GM12878 (cell line): ENCODE measurements at regions not wholly inside any gene's neighbourhood (a gene's known extent, or its start where the extent isn't known, plus 50 kb on each side); places are given as distances from the start of the nearest gene placed in this dataset.

Experiments used
- ATAC-seq: fragments of 200-7000 bp; cut with Tn5 transposase; 3 replicates; pipeline ENCODE4 v1.9.1; 2020; ENCODE audit warnings: mild to moderate bottlenecking, moderate library complexity
- BruUV-seq: library from RNA; stranded (reverse); fragments of 400-500 nt; replicated peaks from 2 replicates; lab custom pipeline; 2021; lab: Mats Ljungman, UMichigan
- CTCF ChIA-PET: fragments of 300-600 bp; sonication (Branson Sonifier 250); formaldehyde crosslinking; extraction: SDS; loops from one replicate; lab custom pipeline; 2021; ENCODE audit warnings: inconsistent platforms; lab: Yijun Ruan, JAX
- POLR2A ChIA-PET: fragments of 350-600 bp; formaldehyde crosslinking; extraction: SDS; loops from one replicate; lab custom pipeline; 2021; ENCODE audit warnings: inconsistent platforms; lab: Charles Lee
- RAD21 ChIA-PET: fragments of 300-600 bp; sonication (Branson Sonifier 250); formaldehyde crosslinking; loops from one replicate; lab custom pipeline; 2023; ENCODE audit warnings: antibody characterized with exemption; ENCODE audit not compliant: unreplicated experiment; lab: Charles Lee
- SMC1A ChIA-PET: fragments of 300-600 bp; sonication (Branson Sonifier 250); formaldehyde crosslinking; loops from one replicate; lab custom pipeline; 2023; ENCODE audit not compliant: unreplicated experiment, uncharacterized antibody; lab: Charles Lee
- DNase-seq: peaks from one replicate; pipeline ENCODE4 v3.0.0-alpha.2; 2011; ENCODE audit warnings: low read depth, low spot score
- FAIRE-seq: peaks from 3 replicates; lab custom pipeline; 2011; peaks lifted over from hg19 to GRCh38; lab: Jason Lieb, UNC
- H2AFZ ChIP-seq: 2 replicates; pipeline ENCODE4 v1.6.0; 2011; ENCODE audit warnings: low read depth, low read length, control low read depth; ENCODE audit not compliant: control insufficient read depth
- H3K27ac ChIP-seq: 2 replicates; pipeline ENCODE4 v1.5.1; 2011; ENCODE audit warnings: control low read depth; ENCODE audit not compliant: control insufficient read depth, insufficient read depth
- H3K27me3 ChIP-seq, 2 experiments: replicated peaks in 1 of 2; 2 replicates each; pipeline versions ENCODE4 v1.6.0 to v1.6.1; 2011; ENCODE audit warnings: low read length in 1 of 2; ENCODE audit not compliant: control insufficient read depth in 2 of 2, insufficient read depth in 2 of 2
- H3K36me3 ChIP-seq, 2 experiments: 2 replicates each; pipeline ENCODE4 v1.5.1; 2011; ENCODE audit warnings: low read length in 1 of 2; ENCODE audit not compliant: control insufficient read depth in 2 of 2, insufficient read depth in 2 of 2
- H3K4me1 ChIP-seq: 2 replicates; pipeline ENCODE4 v1.6.1; 2011; ENCODE audit warnings: mild to moderate bottlenecking, low read length, moderate library complexity, mixed read lengths; ENCODE audit not compliant: control insufficient read depth, insufficient read depth
- H3K4me2 ChIP-seq: 2 replicates; pipeline ENCODE4 v1.6.0; 2011; ENCODE audit warnings: control low read depth; ENCODE audit not compliant: control insufficient read depth, insufficient read depth
- H3K4me3 ChIP-seq: fragments of 200-600 bp; sonication (generic); 2 replicates; pipeline ENCODE4 v1.5.1; 2016
- H3K79me2 ChIP-seq: 2 replicates; pipeline ENCODE4 v1.6.0; 2011; ENCODE audit warnings: low read length; ENCODE audit not compliant: control insufficient read depth, insufficient read depth
- H3K9ac ChIP-seq: 2 replicates; pipeline ENCODE4 v1.8.0; 2011; ENCODE audit warnings: low read length, control low read depth, mixed read lengths; ENCODE audit not compliant: control insufficient read depth, insufficient read depth
- H3K9me3 ChIP-seq: replicated peaks from 3 replicates; pipeline ENCODE4 v1.5.1; 2011; ENCODE audit warnings: mild to moderate bottlenecking, low read length; ENCODE audit not compliant: control insufficient read depth, insufficient read depth
- H4K20me1 ChIP-seq: 2 replicates; pipeline ENCODE4 v1.6.0; 2011; ENCODE audit not compliant: control insufficient read depth, insufficient read depth
- BCL11A ChIP-seq: IDR thresholded peaks from 2 replicates; pipeline ENCODE4 v1.6.1; 2011; ENCODE audit warnings: low read depth, low read length
- EED ChIP-seq: sonication (generic); IDR thresholded peaks from 2 replicates; pipeline ENCODE4 v1.6.1; 2016; ENCODE audit warnings: antibody characterized with exemption, low read depth
- GABPA ChIP-seq: IDR thresholded peaks from 2 replicates; pipeline ENCODE4 v1.6.1; 2014; ENCODE audit warnings: antibody characterized with exemption, low read depth, mild to moderate bottlenecking, inconsistent platforms
- HCFC1 ChIP-seq: fragments of 150-350 bp; IDR thresholded peaks from 2 replicates; pipeline ENCODE4 v1.6.1; 2014; ENCODE audit warnings: low read length
- HDGF ChIP-seq: fragments of 450-650 bp; IDR thresholded peaks from 2 replicates; pipeline ENCODE4 v1.6.1; 2016; ENCODE audit warnings: antibody characterized with exemption
- KAT2A ChIP-seq: conservative IDR thresholded peaks from 2 replicates; pipeline ENCODE4 v1.6.1; 2011; ENCODE audit warnings: low read depth, low read length; ENCODE audit not compliant: control insufficient read depth
- MTA3 ChIP-seq: IDR thresholded peaks from 2 replicates; pipeline ENCODE4 v1.6.1; 2012; ENCODE audit warnings: low read length, inconsistent platforms, borderline replicate concordance
- POU2F2 ChIP-seq: IDR thresholded peaks from 3 replicates; pipeline ENCODE4 v1.6.1; 2011; ENCODE audit warnings: low read depth, mild to moderate bottlenecking, low read length, borderline replicate concordance
- SIN3A ChIP-seq: IDR thresholded peaks from 2 replicates; pipeline ENCODE4 v1.6.1; 2012; ENCODE audit warnings: low read depth, low read length, improper control_type of control experiment
- SMARCA5 ChIP-seq: fragments of 450-650 bp; IDR thresholded peaks from 2 replicates; pipeline ENCODE4 v1.6.1; 2017; ENCODE audit warnings: mild to moderate bottlenecking
- TARDBP ChIP-seq: IDR thresholded peaks from 2 replicates; pipeline ENCODE4 v1.6.1; 2016; ENCODE audit warnings: borderline replicate concordance
- TCF3 ChIP-seq: IDR thresholded peaks from 2 replicates; pipeline ENCODE4 v1.6.1; 2012; ENCODE audit warnings: low read depth, mild to moderate bottlenecking, low read length, borderline replicate concordance; ENCODE audit not compliant: insufficient read depth
- ZBTB40 ChIP-seq: fragments of 450-650 bp; IDR thresholded peaks from 2 replicates; pipeline ENCODE4 v1.6.1; 2016; ENCODE audit warnings: mild to moderate bottlenecking, moderate library complexity, borderline replicate concordance
- ZNF24 ChIP-seq: fragments of 450-650 bp; IDR thresholded peaks from 2 replicates; pipeline ENCODE4 v1.6.1; 2017; ENCODE audit warnings: antibody characterized with exemption, mild to moderate bottlenecking
- ZNF622 ChIP-seq: fragments of 450-650 bp; IDR thresholded peaks from 2 replicates; pipeline ENCODE4 v1.6.1; 2017; ENCODE audit warnings: mild to moderate bottlenecking, inconsistent platforms
- WGBS: methylation state at CpG from one replicate; pipeline ENCODE4 v1.1.6; 2016; ENCODE audit warnings: low lambda C conversion rate; ENCODE audit not compliant: insufficient replicate concordance, insufficient coverage; ENCODE audit errors: missing lambda C conversion rate; 5-methylcytosine and 5-hydroxymethylcytosine counted together
- in situ Hi-C: fragments of 300-500 bp; cut with MboI; formaldehyde crosslinking; loops from 9 replicates; pipeline ENCODE4 v1.14.3; 2018; ENCODE audit warnings: mixed read lengths
- intact Hi-C: fragments of 100-400 bp; cut with micrococcal nuclease; formaldehyde crosslinking; loops from one replicate; pipeline ENCODE4 v1.14.2; 2022; ENCODE audit not compliant: unreplicated experiment

- ChIA-PET RAD21 (no interaction called here), SMC1A (no interaction called here), POLR2A (no interaction called here), CTCF (interaction anchor here (0.6 to 1.8 kb wide), 2 partner anchors 15 to 39 kb away, joined by 3 to 6 read pairs; no protein-coding TSS in a partner anchor)
- no peak overlapping the region for H3K9ac ChIP-seq
- no peak for DNase-seq
- H3K27me3 ChIP-seq = no peaks in the 10 kb centered on the region
- H3K4me1 ChIP-seq = no peaks in the 10 kb centered on the region
- H3K4me2 ChIP-seq = no peak overlapping the region
- no peaks in the 10 kb centered on the region for H3K79me2 ChIP-seq
- H4K20me1 ChIP-seq = no peaks in the 10 kb centered on the region
- no peaks in the 10 kb centered on the region for H3K9me3 ChIP-seq
- BruUV-seq = no TSS peak
- no peak overlapping the region for H3K27ac ChIP-seq
- no peak for FAIRE-seq
- in situ Hi-C loops (no loop called here), intact Hi-C loops (no loop called here)
- TF ChIP-seq HCFC1 (no peak), TCF3 (no peak), GABPA (no peak), ZBTB40 (no peak), ZNF622 (no peak), BCL11A (no peak), SIN3A (no peak), SMARCA5 (no peak), KAT2A (no peak), MTA3 (no peak), POU2F2 (no peak), HDGF (no peak), ZNF24 (no peak), TARDBP (no peak), EED (no peak)
- WGBS = 44% methylated on average over 2 of the region's 2 CpGs
- H3K36me3 ChIP-seq = no peaks in the 10 kb centered on the region
- ATAC-seq = no peak
- H2AFZ ChIP-seq = no peak overlapping the region
- no peak overlapping the region for H3K4me3 ChIP-seq
Observed at GRCh38 chr4:72768364-72768763, 199.3 kb upstream of the ADAMTS3 start.
